Right ventricle myocardium superior (tissue), 1 donor: ENCODE measurements at regions not wholly inside any gene's neighbourhood (a gene's known extent, or its start where the extent isn't known, plus 50 kb on each side); places are given as distances from the start of the nearest gene placed in this dataset.
"Not testable (repeated sequence)": the region's sequence is repeated elsewhere in the genome, so short reads cannot be mapped to it uniquely, and the experiment has no call there.

ENCODE experiments used
- ATAC-seq: fragments of 200-7000 bp; cut with Tn5 transposase; one replicate; pipeline ENCODE4 v1.9.1; 2020; ENCODE audit warnings: mild to moderate bottlenecking; ENCODE audit not compliant: poor library complexity
- DNase-seq: peaks from one replicate; pipeline ENCODE4 v3.0.0-alpha.2; 2020
- intact Hi-C: fragments of 100-400 bp; cut with DNase I; formaldehyde crosslinking; loops from one replicate; pipeline ENCODE4 v1.11.2; 2022
- donor health status: DM: no; HTN: yes; CAD: no; lungs with severe emphysema.

GRCh38 chrX:40247382-40247781 lies 149.6 kb upstream of the BCOR start:
- ATAC-seq (no peak), DNase-seq (no peak)
- intact Hi-C loops: loop anchor here (10.0 kb wide), 1 partner anchor 53 kb away; no protein-coding TSS in a partner anchor

GRCh38 chrX:40245488-40246071 lies 147.8 kb upstream of the BCOR start:
- DNase-seq: peak; percentile 62
- peak; percentile 46 for ATAC-seq
- intact Hi-C loops: loop anchor here (10.0 kb wide), 1 partner anchor 51 kb away; no protein-coding TSS in a partner anchor

- intact Hi-C loops: loop anchor here (10.0 kb wide), 1 partner anchor 50 kb away; no protein-coding TSS in a partner anchor
- ATAC-seq: no peak
- DNase-seq: no peak
These were observed 147.2 kb upstream of the BCOR start for GRCh38 chrX:40244980-40245379.

GRCh38 chrX:40243755-40244515 lies 146.2 kb upstream of the BCOR start:
- DNase-seq (no peak), ATAC-seq (no peak)
- intact Hi-C loops: loop anchor here (10.0 kb wide), 1 partner anchor 49 kb away; no protein-coding TSS in a partner anchor

GRCh38 chrX:40240844-40241243 lies 143.1 kb upstream of the BCOR start:
- no peak for ATAC-seq
- intact Hi-C loops: loop anchor here (10.0 kb wide), 1 partner anchor 46 kb away; no protein-coding TSS in a partner anchor
- DNase-seq: no peak

- intact Hi-C loops: no loop called here
- DNase-seq: no peak
- ATAC-seq: no peak
These were observed 140.0 kb upstream of the BCOR start for GRCh38 chrX:40237731-40238178.

- DNase-seq: no peak
- ATAC-seq: no peak
- intact Hi-C loops: no loop called here
These were observed 132.9 kb upstream of the BCOR start for GRCh38 chrX:40230646-40231045.

GRCh38 chrX:40227125-40227524 lies 129.4 kb upstream of the BCOR start:
- intact Hi-C loops: no loop called here
- ATAC-seq: no peak
- no peak for DNase-seq

GRCh38 chrX:40224658-40225057 lies 126.9 kb upstream of the BCOR start:
- ATAC-seq (no peak), DNase-seq (no peak)
- intact Hi-C loops: no loop called here

- ATAC-seq, DNase-seq, intact Hi-C loops: not testable (repeated sequence)
These were observed 124.9 kb upstream of the BCOR start for GRCh38 chrX:40222612-40223011.

- intact Hi-C loops: no loop called here
- no peak for ATAC-seq
- DNase-seq: no peak
These were observed 115.3 kb upstream of the BCOR start for GRCh38 chrX:40213092-40213491.

GRCh38 chrX:40209951-40210617 lies 112.3 kb upstream of the BCOR start:
- intact Hi-C loops: no loop called here
- ATAC-seq (no peak), DNase-seq (no peak)

- intact Hi-C loops: no loop called here
- no peak for DNase-seq
- ATAC-seq: no peak
These were observed 109.9 kb upstream of the BCOR start for GRCh38 chrX:40207626-40208025.

GRCh38 chrX:40205471-40205870 lies 107.7 kb upstream of the BCOR start:
- ATAC-seq: no peak
- no peak for DNase-seq
- intact Hi-C loops: no loop called here

- DNase-seq: no peak
These were observed 104.7 kb upstream of the BCOR start for GRCh38 chrX:40202456-40202855.

GRCh38 chrX:40201329-40201885 lies 103.6 kb upstream of the BCOR start:
- DNase-seq (no peak), ATAC-seq (no peak)
- intact Hi-C loops: no loop called here

More at GRCh38 chrX:40202456-40202855, 104.7 kb upstream of the BCOR start:
- intact Hi-C loops: no loop called here
- no peak for ATAC-seq

- DNase-seq (no peak), ATAC-seq (no peak)
- intact Hi-C loops: loop anchor here (10.0 kb wide), 1 partner anchor 45 kb away; no protein-coding TSS in a partner anchor
These were observed 101.9 kb upstream of the BCOR start for GRCh38 chrX:40199704-40200103.

GRCh38 chrX:40197071-40197470 lies 99.3 kb upstream of the BCOR start:
- DNase-seq (no peak), ATAC-seq (no peak)
- intact Hi-C loops: loop anchor here (10.0 kb wide), 1 partner anchor 48 kb away; no protein-coding TSS in a partner anchor

GRCh38 chrX:40195368-40195767 lies 97.6 kb upstream of the BCOR start:
- no peak for DNase-seq
- no peak for ATAC-seq
- intact Hi-C loops: loop anchor here (10.0 kb wide), 1 partner anchor 49 kb away; no protein-coding TSS in a partner anchor
